ENCODE measurements at regions not wholly inside any gene's neighbourhood (a gene's known extent, or its start where the extent isn't known, plus 50 kb on each side); places are given as distances from the start of the nearest gene placed in this dataset.
"Not testable (repeated sequence)": the region's sequence is repeated elsewhere in the genome, so short reads cannot be mapped to it uniquely, and the experiment has no call there.

DNA sequence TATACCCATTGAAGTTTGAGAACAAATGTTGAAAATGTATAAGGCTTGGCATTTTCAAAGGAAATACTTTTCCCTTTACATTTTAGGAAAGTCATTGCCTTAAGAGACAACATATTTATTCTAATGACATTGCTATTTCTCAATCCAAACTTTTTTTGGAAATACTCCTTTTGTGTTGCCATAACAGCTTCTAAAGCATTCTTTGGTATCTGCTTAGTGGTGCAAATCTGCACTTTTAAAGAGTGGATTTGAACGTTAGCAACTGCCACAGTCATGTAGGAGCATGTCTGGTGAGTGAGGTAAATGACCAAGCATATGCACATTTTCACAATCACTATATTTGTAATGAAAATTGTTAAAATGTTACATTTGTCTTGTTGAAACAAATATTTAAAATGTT, 124.4 kb upstream of the GORAB start:
- in situ Hi-C loops (cut with HindIII; ENCODE audit: low sequenced_read_pairs): no loop called here
- TF ChIP-seq, protein P1, sequence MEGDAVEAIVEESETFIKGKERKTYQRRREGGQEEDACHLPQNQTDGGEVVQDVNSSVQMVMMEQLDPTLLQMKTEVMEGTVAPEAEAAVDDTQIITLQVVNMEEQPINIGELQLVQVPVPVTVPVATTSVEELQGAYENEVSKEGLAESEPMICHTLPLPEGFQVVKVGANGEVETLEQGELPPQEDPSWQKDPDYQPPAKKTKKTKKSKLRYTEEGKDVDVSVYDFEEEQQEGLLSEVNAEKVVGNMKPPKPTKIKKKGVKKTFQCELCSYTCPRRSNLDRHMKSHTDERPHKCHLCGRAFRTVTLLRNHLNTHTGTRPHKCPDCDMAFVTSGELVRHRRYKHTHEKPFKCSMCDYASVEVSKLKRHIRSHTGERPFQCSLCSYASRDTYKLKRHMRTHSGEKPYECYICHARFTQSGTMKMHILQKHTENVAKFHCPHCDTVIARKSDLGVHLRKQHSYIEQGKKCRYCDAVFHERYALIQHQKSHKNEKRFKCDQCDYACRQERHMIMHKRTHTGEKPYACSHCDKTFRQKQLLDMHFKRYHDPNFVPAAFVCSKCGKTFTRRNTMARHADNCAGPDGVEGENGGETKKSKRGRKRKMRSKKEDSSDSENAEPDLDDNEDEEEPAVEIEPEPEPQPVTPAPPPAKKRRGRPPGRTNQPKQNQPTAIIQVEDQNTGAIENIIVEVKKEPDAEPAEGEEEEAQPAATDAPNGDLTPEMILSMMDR (IDR thresholded peaks at IDR 0.05; ENCODE audit: low read depth, low read length): no peak
- DNase-seq (ENCODE audit: low read depth, low spot score): no peak
- H3K4me3 ChIP-seq (ENCODE audit: low read depth, low read length): no peak overlapping the region

DNA sequence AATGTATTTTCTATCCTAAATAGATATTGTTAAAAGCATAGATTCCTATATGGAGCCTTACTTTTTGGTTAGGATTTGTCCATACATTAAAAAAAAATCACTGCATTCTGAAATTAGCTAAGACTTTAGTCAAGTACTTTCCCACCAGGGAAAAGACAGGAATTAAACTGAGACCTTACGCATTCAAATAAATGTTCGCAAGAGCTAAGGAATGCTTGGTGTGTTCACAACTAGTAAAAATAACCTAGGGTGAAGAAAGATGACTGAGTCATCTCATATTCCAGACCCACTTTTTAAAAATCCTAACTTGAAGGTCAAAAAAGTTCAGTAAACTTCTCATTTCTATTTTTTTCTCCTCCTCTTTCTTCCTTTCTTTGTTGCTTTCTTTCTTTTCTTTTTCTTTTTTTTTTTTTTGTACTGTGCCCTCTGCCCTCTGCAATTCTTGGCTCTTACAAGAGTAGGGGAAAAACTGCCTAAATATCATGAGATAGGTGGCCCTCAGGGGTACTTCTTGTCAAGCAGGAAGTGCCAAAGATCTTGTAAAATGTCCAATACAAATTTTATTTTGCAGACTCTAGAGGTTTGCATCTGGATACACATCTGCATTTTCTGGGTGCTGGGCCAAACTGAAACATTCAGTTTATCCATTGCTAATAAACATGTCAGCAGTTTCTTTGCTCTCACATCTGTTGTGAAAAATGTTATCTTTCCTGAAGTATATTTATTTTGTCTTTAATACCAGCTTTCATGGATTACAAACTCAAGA, 121.4 kb upstream of the GORAB start:
- peak; percentile 61 for DNase-seq (ENCODE audit: low read depth, low spot score)
- TF ChIP-seq, protein P1 (IDR thresholded peaks at IDR 0.05; ENCODE audit: low read depth, low read length): no peak
- in situ Hi-C loops (cut with HindIII; ENCODE audit: low sequenced_read_pairs): no loop called here

DNA sequence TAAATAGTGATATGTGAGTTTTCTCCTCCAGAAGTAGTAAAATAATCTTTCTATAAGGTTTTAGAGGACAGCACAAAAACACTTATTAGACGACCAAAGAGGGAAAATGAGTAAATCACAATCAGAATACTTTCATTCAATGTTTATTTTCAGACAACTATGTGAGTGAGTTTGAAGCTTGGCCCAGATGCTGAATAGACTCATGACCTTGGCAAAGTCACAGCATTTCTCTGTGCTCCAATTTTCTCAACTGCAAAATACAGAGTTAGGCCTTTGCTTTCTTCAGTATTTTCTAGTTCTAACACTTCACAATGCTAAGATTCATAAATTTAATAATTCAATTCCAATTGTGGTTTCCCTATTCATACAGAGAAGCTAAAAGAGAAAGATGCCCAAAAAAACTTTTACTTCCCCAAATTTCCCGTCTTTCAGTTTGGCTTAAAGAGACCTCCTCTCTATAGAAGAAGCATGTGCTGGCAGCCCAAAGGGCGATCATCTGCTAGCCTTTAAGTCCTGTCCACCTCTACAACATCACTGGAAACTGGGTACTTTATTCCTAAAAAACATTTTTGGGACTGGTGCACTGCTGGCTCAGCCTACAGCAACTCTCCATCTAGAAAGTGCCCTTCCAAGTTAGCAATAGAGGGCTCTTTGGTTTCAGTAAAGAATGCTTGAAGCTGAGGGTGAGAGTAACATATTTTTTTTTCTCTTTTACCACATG, 116.8 kb upstream of the GORAB start:
- TF ChIP-seq, protein P1 (IDR thresholded peaks at IDR 0.05; ENCODE audit: low read depth, low read length): no peak
- peak; percentile 32 for DNase-seq (ENCODE audit: low read depth, low spot score)
- in situ Hi-C loops (cut with HindIII; ENCODE audit: low sequenced_read_pairs): no loop called here
- no peak overlapping the region for H3K4me3 ChIP-seq (ENCODE audit: low read depth, low read length)

More for the DNA sequence above, 121.4 kb upstream of the GORAB start:
- no peak overlapping the region for H3K4me3 ChIP-seq (ENCODE audit: low read depth, low read length)

DNA sequence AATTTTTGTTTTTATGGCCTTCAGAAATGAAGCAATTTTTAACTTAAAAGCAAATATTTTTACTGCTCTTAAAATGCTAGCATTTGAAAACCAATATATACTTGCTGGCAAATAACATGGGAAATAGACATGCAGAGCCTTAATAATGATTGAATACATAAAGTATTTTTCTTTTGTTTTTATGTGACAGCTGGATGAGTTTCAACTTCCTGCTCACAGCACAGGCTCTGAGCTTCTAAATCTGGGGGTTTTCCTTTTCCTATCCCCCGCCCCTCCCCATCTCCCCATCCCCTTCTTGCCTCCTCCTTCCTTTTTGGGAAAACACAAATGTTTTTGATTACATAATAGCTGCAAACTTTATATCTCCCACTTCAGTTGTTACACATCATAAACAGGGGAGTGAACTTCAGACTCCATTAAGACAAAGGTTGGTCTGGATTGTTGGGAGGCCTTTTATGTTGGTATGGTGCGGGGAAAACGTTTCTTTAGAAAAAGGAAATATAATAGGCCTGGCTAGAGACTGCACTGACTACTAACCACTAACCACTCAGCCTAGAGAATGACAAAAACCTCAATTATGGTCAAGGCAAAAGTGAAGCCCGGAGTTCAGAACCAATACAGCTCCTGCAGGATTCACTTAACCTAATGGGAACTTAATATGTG, 116.1 kb upstream of the GORAB start:
- in situ Hi-C loops (cut with HindIII; ENCODE audit: low sequenced_read_pairs): no loop called here
- DNase-seq (ENCODE audit: low read depth, low spot score): no peak
- TF ChIP-seq, protein P1 (IDR thresholded peaks at IDR 0.05; ENCODE audit: low read depth, low read length): no peak
- H3K4me3 ChIP-seq (ENCODE audit: low read depth, low read length): no peak overlapping the region

DNA sequence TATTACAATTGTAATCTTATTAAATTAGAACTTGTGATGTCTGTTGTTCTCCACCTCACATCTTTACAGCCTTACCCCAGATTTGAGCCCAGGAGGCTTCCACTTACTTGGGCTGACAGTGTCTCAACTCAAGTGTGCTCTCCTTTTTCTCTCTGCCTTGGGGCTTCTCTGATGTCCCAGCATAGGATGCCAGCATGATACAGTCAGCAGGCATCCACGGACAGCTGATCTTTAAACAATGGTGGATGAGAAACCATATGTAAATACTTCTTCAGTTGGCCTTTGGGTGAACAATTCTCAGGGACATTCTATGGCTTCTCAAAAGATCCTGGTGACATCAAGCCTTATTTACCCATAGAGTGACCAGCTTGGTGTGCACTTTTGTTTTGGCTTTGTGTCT, 107.6 kb upstream of the GORAB start:
- TF ChIP-seq, protein P1 (IDR thresholded peaks at IDR 0.05; ENCODE audit: low read depth, low read length): no peak
- no peak for DNase-seq (ENCODE audit: low read depth, low spot score)
- in situ Hi-C loops (cut with HindIII; ENCODE audit: low sequenced_read_pairs): no loop called here

DNA sequence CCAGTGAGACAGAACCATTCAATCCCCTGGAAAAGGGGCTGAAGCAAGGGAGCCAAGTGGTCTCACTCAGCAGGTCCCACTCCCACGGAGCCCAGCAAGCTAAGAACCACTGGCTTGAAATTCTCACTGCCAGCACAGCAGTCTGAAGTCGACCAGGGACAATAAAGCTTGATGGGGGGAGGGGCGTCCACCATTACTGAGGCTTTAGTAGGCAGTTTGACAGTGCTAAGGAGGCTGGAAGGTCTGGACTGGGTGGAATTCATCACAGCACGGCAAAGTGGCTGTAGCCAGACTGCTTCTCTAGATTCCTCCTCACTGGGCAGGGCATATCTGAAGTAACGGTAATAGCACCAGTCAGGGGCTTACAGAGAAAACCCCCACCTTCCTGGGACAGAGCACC, 105.4 kb upstream of the GORAB start:
- in situ Hi-C loops (cut with HindIII; ENCODE audit: low sequenced_read_pairs): no loop called here
- DNase-seq (ENCODE audit: low read depth, low spot score): no peak
- TF ChIP-seq, protein P1 (IDR thresholded peaks at IDR 0.05; ENCODE audit: low read depth, low read length): no peak
- no peak overlapping the region for H3K4me3 ChIP-seq (ENCODE audit: low read depth, low read length)

More for the DNA sequence above, 107.6 kb upstream of the GORAB start:
- no peak overlapping the region for H3K4me3 ChIP-seq (ENCODE audit: low read depth, low read length)

DNA sequence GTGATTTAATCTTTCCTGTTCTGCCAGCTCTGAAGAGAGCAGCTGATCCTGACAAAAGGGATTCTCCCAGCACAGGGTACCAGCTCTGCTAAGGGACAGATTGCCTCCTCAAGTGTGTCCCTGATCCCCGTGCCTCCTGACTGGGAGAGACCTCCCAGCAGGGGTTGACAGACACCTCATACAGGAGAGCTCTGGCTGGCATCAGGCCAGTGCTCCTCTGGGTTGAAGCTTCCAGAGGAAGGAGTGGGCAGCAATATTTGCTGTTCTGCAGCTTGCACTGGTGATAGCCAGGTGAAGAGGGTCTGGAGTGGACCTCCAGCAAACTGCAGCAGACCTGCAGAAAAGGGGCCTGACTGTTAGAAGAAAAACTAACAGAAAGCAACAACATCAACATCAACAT, 105.0 kb upstream of the GORAB start:
- DNase-seq (ENCODE audit: low read depth, low spot score); H3K4me3 ChIP-seq (ENCODE audit: low read depth, low read length); in situ Hi-C loops (cut with HindIII; ENCODE audit: low sequenced_read_pairs): not testable (repeated sequence)
